ENCODE measurements at regions not wholly inside any gene's neighbourhood (a gene's known extent, or its start where the extent isn't known, plus 50 kb on each side); places are given as distances from the start of the nearest gene placed in this dataset.

- TF ChIP-seq POLR2A (IDR thresholded peaks at IDR 0.05) (no peak), CTCF (IDR thresholded peaks at IDR 0.05) (no peak)
Measured at GRCh38 chr3:176562331-176562730, 635.0 kb downstream of the TBL1XR1 start.

Measured in Peyer's patch (tissue), 4 donors.